ENCODE measurements at regions not wholly inside any gene's neighbourhood (a gene's known extent, or its start where the extent isn't known, plus 50 kb on each side); places are given as distances from the start of the nearest gene placed in this dataset.

DNA sequence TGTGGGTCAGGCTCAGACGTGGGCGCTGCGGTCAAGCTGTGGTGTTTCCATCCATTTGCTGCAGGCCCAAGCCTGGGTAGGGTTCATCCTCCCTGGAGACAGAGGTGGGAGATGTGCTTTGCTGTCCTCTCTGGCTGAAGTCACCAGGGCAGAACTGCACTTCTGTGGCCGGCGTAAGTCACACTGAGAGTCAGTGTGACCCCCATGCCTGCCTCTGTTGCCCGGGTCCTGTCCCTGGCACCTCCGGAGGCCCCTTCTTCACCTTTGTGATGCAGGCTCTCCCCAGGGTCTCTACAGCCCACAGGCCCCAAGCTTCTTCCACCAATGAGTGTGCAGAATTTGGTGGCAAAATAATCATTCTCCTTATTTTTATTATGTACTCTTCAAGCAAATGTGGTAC, 53.8 kb upstream of the DACT2 start (continued):
- TF ChIP-seq ZNF263 (CRISPR knock-in tag; IDR thresholded peaks at IDR 0.05; ENCODE audit: borderline replicate concordance) (no peak), TAF9B (IDR thresholded peaks at IDR 0.05; ENCODE audit: partially characterized antibody) (no peak), ZNF583 (CRISPR knock-in tag; IDR thresholded peaks at IDR 0.05) (no peak), KLF6 (CRISPR knock-in tag; IDR thresholded peaks at IDR 0.05; ENCODE audit: borderline replicate concordance) (no peak), ZNF77 (CRISPR knock-in tag; IDR thresholded peaks at IDR 0.05) (no peak)
- TF ChIP-seq, protein P1, sequence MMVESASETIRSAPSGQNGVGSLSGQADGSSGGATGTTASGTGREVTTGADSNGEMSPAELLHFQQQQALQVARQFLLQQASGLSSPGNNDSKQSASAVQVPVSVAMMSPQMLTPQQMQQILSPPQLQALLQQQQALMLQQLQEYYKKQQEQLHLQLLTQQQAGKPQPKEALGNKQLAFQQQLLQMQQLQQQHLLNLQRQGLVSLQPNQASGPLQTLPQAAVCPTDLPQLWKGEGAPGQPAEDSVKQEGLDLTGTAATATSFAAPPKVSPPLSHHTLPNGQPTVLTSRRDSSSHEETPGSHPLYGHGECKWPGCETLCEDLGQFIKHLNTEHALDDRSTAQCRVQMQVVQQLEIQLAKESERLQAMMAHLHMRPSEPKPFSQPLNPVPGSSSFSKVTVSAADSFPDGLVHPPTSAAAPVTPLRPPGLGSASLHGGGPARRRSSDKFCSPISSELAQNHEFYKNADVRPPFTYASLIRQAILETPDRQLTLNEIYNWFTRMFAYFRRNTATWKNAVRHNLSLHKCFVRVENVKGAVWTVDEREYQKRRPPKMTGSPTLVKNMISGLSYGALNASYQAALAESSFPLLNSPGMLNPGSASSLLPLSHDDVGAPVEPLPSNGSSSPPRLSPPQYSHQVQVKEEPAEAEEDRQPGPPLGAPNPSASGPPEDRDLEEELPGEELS (CRISPR knock-in tag; IDR thresholded peaks at IDR 0.05; ENCODE audit: borderline replicate concordance) = no peak

GRCh38 chr6:168374051-168374502, 54.5 kb upstream of the DACT2 start:
- in situ Hi-C loops (cut with MboI) = loop anchor here (5.0 kb wide), 1 partner anchor 518 kb away; no protein-coding TSS in a partner anchor
- peaks cover 0 to 8% of the 10 kb centered on the region in 2 experiments; a peak in 2 of 5 replicates for H3K4me1 ChIP-seq (replicated peaks in 1 of 2; ENCODE audit: control insufficient read depth in 2 of 2, insufficient read depth in 2 of 2, low read length in 2 of 2)
- ATAC-seq = no peak
- H4K20me1 ChIP-seq (replicated peaks; ENCODE audit: control insufficient read depth, insufficient read depth, low read length) = peaks cover 4% of the 10 kb centered on the region
- H3K4me2 ChIP-seq (ENCODE audit: insufficient read depth, low read length) = no peak overlapping the region
- H3K27ac ChIP-seq (ENCODE audit: extremely low read depth, low read depth, low read length) = no peak overlapping the region
- no peak overlapping the region for H2AFZ ChIP-seq (ENCODE audit: low read depth, low read length)
- H3K9me1 ChIP-seq (ENCODE audit: control insufficient read depth, insufficient read depth, low read length) = peaks cover 2% of the 10 kb centered on the region
- no peaks in the 10 kb centered on the region for H3K79me2 ChIP-seq (ENCODE audit: control insufficient read depth, insufficient read depth, low read length)
- intact Hi-C loops (cut with micrococcal nuclease) = no loop called here
- BruUV-seq (replicated peaks) = no TSS peak
- WGBS (ENCODE audit: insufficient coverage, low coverage, missing lambda C conversion rate) = 4% methylated on average over 8 of the region's 13 CpGs
- peaks cover 3 to 62% of the 10 kb centered on the region in 2 experiments; a peak in 3 of 5 replicates for H3K27me3 ChIP-seq (ENCODE audit: control insufficient read depth in 2 of 2, insufficient read depth in 2 of 2, low read length in 2 of 2)
- no peak for FAIRE-seq
- no peaks in the 10 kb centered on the region for H3K36me3 ChIP-seq (ENCODE audit: control insufficient read depth, insufficient read depth, low read length)
- H3K4me3 ChIP-seq = no peak overlapping the region
- ChIA-PET CTCF (ENCODE audit: low intra/inter-chr PET ratio) (no interaction called here), POLR2A (interaction anchor here (0.6 to 1.2 kb wide), 2 partner anchors 28 to 689 kb away, joined by 3 read pairs; no protein-coding TSS in a partner anchor)
- H3K9ac ChIP-seq (ENCODE audit: insufficient read depth in 1 of 2, low read depth in 2 of 2, low read length in 2 of 2) = no peak overlapping the region
- no peaks in the 10 kb centered on the region for H3K9me3 ChIP-seq (replicated peaks; ENCODE audit: control insufficient read depth, insufficient read depth, low read depth, low read length)
- DNase-seq (ENCODE audit: extremely low read depth in 1 of 4, low spot score in 3 of 4) = no peak
- no peak for TF ChIP-seq CHD2 (IDR thresholded peaks at IDR 0.05; ENCODE audit: low read depth, low read length)
- TF ChIP-seq, protein P2, sequence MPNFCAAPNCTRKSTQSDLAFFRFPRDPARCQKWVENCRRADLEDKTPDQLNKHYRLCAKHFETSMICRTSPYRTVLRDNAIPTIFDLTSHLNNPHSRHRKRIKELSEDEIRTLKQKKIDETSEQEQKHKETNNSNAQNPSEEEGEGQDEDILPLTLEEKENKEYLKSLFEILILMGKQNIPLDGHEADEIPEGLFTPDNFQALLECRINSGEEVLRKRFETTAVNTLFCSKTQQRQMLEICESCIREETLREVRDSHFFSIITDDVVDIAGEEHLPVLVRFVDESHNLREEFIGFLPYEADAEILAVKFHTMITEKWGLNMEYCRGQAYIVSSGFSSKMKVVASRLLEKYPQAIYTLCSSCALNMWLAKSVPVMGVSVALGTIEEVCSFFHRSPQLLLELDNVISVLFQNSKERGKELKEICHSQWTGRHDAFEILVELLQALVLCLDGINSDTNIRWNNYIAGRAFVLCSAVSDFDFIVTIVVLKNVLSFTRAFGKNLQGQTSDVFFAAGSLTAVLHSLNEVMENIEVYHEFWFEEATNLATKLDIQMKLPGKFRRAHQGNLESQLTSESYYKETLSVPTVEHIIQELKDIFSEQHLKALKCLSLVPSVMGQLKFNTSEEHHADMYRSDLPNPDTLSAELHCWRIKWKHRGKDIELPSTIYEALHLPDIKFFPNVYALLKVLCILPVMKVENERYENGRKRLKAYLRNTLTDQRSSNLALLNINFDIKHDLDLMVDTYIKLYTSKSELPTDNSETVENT (CRISPR knock-in tag; IDR thresholded peaks at IDR 0.05) = no peak
- TF ChIP-seq PHF21A (IDR thresholded peaks at IDR 0.05; ENCODE audit: borderline replicate concordance, low read depth) = no peak
- TF ChIP-seq NR1H2 (CRISPR knock-in tag; IDR thresholded peaks at IDR 0.05) = no peak
- TF ChIP-seq, protein P3, sequence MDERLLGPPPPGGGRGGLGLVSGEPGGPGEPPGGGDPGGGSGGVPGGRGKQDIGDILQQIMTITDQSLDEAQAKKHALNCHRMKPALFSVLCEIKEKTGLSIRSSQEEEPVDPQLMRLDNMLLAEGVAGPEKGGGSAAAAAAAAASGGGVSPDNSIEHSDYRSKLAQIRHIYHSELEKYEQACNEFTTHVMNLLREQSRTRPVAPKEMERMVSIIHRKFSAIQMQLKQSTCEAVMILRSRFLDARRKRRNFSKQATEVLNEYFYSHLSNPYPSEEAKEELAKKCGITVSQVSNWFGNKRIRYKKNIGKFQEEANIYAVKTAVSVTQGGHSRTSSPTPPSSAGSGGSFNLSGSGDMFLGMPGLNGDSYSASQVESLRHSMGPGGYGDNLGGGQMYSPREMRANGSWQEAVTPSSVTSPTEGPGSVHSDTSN (CRISPR knock-in tag; IDR thresholded peaks at IDR 0.05; ENCODE audit: low read depth) = no peak
- TF ChIP-seq, protein P3 (tag; conservative IDR thresholded peaks at IDR 0.05; ENCODE audit: low read depth) = no peak
